ENCODE measurements at regions not wholly inside any gene's neighbourhood (a gene's known extent, or its start where the extent isn't known, plus 50 kb on each side); places are given as distances from the start of the nearest gene placed in this dataset.

DNA sequence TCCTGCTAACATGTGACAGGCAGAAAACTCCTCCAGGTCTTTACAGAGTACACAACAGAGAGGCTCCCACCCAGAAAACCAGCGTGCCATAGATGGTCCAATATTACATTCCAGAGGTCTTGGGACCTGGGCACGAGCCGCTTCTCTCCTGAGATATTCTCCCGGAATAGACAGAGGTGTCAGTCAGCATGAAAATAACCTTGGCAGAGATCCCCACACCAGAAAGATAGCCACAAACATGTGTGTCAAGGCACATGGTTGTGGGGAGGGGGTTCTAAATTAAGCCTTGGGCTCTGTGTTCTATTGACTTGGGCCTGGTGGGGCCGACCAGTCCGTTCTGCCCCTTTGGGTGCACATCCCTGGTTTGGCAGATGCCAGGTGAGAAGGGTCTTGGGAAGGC lies 78.4 kb downstream of the BOD1 start:
- H3K36me3 Mint-ChIP-seq (ENCODE audit: low read depth) = no peaks in the 10 kb centered on the region
- TF ChIP-seq, protein P1, sequence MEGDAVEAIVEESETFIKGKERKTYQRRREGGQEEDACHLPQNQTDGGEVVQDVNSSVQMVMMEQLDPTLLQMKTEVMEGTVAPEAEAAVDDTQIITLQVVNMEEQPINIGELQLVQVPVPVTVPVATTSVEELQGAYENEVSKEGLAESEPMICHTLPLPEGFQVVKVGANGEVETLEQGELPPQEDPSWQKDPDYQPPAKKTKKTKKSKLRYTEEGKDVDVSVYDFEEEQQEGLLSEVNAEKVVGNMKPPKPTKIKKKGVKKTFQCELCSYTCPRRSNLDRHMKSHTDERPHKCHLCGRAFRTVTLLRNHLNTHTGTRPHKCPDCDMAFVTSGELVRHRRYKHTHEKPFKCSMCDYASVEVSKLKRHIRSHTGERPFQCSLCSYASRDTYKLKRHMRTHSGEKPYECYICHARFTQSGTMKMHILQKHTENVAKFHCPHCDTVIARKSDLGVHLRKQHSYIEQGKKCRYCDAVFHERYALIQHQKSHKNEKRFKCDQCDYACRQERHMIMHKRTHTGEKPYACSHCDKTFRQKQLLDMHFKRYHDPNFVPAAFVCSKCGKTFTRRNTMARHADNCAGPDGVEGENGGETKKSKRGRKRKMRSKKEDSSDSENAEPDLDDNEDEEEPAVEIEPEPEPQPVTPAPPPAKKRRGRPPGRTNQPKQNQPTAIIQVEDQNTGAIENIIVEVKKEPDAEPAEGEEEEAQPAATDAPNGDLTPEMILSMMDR (conservative IDR thresholded peaks at IDR 0.05) = no peak
- H3K27ac Mint-ChIP-seq (ENCODE audit: unreplicated experiment) = no peak overlapping the region
- no peaks in the 10 kb centered on the region for H3K9me3 Mint-ChIP-seq
- no peak overlapping the region for H3K4me3 Mint-ChIP-seq
- no peak for DNase-seq (ENCODE audit: low read depth, low spot score)
- peaks cover 3% of the 10 kb centered on the region for H3K27me3 Mint-ChIP-seq (ENCODE audit: low read depth)
- H3K4me1 Mint-ChIP-seq = no peaks in the 10 kb centered on the region

DNA sequence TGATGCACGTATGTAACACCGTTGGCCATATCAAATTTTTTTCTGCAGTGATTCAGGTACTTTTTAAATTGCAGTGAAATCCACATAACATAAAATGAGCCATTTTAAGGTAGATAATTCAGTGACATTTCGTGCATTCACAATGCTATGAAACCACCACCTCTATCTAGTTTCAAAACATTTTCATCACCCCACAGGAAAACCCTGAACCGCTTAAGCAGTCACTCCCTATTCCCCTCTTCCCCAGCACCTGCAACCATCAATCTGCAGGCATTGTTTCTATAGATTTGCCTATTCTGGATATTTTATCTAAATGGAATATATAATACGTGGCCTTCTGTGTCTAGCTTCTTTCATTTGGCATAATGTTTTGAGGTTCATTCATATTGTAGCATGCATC lies 79.2 kb downstream of the BOD1 start:
- no peak for DNase-seq (ENCODE audit: low read depth, low spot score)
- TF ChIP-seq, protein P1 (conservative IDR thresholded peaks at IDR 0.05) = no peak
- H3K36me3 Mint-ChIP-seq (ENCODE audit: low read depth) = no peaks in the 10 kb centered on the region
- no peaks in the 10 kb centered on the region for H3K9me3 Mint-ChIP-seq
- H3K4me3 Mint-ChIP-seq = no peak overlapping the region
- H3K4me1 Mint-ChIP-seq = no peaks in the 10 kb centered on the region
- H3K27me3 Mint-ChIP-seq (ENCODE audit: low read depth) = peaks cover 3% of the 10 kb centered on the region
- H3K27ac Mint-ChIP-seq (ENCODE audit: unreplicated experiment) = no peak overlapping the region

DNA sequence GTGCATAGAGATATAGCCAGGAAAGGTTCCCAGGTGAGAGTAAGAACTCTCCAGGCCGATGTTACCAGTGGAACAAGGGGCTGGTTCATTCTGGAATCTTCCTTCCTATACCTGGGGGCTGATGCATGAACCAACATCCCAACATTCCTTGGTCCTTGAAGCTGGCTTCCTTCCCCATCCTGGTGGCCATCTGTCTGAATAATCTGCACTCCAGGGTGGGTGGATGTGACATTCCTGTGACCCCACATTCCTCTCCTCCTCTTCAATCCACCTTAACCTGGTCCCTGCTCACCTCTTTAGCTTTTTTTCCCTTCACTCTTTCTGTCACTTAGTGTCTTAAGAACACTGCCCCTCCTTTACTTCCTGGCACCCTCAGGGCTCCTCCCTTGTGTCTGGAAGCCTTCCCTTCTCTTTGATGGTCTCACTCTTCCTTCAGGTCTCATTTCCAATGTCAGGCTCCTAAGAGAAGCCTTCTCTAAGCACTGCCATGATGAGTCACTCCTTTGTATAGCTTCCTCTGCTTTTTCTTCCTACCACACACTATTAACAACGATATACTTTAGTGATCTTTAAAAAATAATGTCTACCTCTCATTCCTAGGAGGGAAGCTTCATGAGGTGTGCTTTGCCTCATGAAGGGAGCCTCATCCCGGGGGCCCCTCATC lies 80.3 kb downstream of the BOD1 start:
- Mint-ChIP-seq H3K27ac (ENCODE audit: unreplicated experiment) (no peak overlapping the region), H3K9me3 (no peaks in the 10 kb centered on the region), H3K4me1 (no peaks in the 10 kb centered on the region), H3K4me3 (no peak overlapping the region), H3K36me3 (ENCODE audit: low read depth) (no peaks in the 10 kb centered on the region), H3K27me3 (ENCODE audit: low read depth) (peaks cover 3% of the 10 kb centered on the region)
- no peak for DNase-seq (ENCODE audit: low read depth, low spot score)
- TF ChIP-seq, protein P1 (conservative IDR thresholded peaks at IDR 0.05) = no peak

DNA sequence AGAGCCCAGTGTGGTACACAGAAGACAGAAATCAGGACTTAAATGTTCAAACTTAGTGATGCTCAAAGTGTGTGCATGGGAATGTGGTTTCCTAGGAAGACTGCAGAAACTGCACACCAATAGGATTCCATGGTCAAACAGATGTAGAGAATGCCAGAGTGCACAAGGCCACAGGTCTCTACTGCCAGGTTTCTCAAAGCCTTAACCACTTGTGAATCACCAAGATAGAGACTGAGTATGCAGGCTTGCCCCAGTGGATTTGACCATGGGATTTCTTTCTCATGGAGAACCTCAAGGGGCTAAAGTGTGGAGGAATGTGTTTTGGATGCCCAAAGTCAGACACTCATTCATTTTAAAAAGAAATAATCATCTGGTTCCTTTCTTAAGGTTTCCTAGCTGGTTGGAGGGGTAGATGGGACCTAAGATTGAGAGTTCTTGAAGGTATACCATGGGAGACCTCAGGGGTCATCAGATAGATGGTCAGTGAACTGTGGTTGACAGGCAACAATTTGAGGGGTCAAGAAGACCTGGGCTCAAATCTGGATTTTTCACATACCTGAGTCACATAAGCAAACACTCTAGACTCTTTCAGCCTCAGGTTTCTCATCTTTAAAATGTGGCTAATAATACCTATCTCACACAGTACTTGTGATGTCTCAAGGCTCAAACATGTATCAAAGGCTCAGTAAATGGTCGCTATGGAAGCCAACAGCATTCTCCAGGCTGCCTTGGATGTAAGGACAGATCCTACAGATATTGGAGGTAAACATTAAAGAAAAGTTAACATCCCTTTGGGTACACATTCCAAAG lies 81.1 kb downstream of the BOD1 start:
- no peaks in the 10 kb centered on the region for H3K36me3 Mint-ChIP-seq (ENCODE audit: low read depth)
- no peak overlapping the region for H3K4me3 Mint-ChIP-seq
- H3K27ac Mint-ChIP-seq (ENCODE audit: unreplicated experiment) = no peak overlapping the region
- no peaks in the 10 kb centered on the region for H3K4me1 Mint-ChIP-seq
- H3K9me3 Mint-ChIP-seq = no peaks in the 10 kb centered on the region
- no peaks in the 10 kb centered on the region for H3K27me3 Mint-ChIP-seq (ENCODE audit: low read depth)
- DNase-seq (ENCODE audit: low read depth, low spot score) = no peak
- TF ChIP-seq, protein P1 (conservative IDR thresholded peaks at IDR 0.05) = no peak

DNA sequence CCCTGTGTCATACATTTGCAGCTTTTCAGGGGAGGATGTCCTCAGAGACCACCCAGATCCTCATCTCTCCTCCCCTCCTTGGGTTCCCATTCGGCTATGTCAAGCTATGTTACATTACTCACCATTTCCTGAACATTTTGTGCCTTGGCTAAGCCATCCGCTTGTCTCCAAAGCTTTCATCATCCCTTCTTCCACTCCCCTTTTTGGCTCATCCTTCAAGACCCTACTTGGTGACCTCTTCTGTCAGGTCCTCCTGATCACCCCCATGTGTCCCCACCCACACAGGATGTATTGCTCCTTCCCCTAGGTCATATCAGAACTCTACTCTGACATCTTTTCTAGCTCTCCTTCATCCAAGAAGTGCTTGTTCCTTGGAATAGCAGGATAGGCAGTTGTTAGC lies 81.8 kb downstream of the BOD1 start:
- DNase-seq (ENCODE audit: low read depth, low spot score) = no peak
- TF ChIP-seq, protein P1 (conservative IDR thresholded peaks at IDR 0.05) = no peak
- Mint-ChIP-seq H3K27me3 (ENCODE audit: low read depth) (no peaks in the 10 kb centered on the region), H3K9me3 (no peaks in the 10 kb centered on the region), H3K36me3 (ENCODE audit: low read depth) (no peaks in the 10 kb centered on the region), H3K4me1 (no peaks in the 10 kb centered on the region), H3K27ac (ENCODE audit: unreplicated experiment) (no peak overlapping the region), H3K4me3 (no peak overlapping the region)
